ENCODE measurements at regions not wholly inside any gene's neighbourhood (a gene's known extent, or its start where the extent isn't known, plus 50 kb on each side); places are given as distances from the start of the nearest gene placed in this dataset.

- TF ChIP-seq, protein P1, sequence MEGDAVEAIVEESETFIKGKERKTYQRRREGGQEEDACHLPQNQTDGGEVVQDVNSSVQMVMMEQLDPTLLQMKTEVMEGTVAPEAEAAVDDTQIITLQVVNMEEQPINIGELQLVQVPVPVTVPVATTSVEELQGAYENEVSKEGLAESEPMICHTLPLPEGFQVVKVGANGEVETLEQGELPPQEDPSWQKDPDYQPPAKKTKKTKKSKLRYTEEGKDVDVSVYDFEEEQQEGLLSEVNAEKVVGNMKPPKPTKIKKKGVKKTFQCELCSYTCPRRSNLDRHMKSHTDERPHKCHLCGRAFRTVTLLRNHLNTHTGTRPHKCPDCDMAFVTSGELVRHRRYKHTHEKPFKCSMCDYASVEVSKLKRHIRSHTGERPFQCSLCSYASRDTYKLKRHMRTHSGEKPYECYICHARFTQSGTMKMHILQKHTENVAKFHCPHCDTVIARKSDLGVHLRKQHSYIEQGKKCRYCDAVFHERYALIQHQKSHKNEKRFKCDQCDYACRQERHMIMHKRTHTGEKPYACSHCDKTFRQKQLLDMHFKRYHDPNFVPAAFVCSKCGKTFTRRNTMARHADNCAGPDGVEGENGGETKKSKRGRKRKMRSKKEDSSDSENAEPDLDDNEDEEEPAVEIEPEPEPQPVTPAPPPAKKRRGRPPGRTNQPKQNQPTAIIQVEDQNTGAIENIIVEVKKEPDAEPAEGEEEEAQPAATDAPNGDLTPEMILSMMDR (IDR thresholded peaks at IDR 0.05; ENCODE audit: low read depth, low read length, poor library complexity, severe bottlenecking): no peak
- TF ChIP-seq EZH2phosphoT487 (IDR thresholded peaks at IDR 0.05; ENCODE audit: borderline replicate concordance, low read length): no peak
Observed at GRCh38 chr4:188400451-188400850, 261.2 kb downstream of the TRIML1 start.

Data from DOHH2 (cell line).